NCI-H2081 (cell line): ENCODE measurements at regions not wholly inside any gene's neighbourhood (a gene's known extent, or its start where the extent isn't known, plus 50 kb on each side); places are given as distances from the start of the nearest gene placed in this dataset.
"Not testable (repeated sequence)": the region's sequence is repeated elsewhere in the genome, so short reads cannot be mapped to it uniquely, and the experiment has no call there.

Source experiments
- DNase-seq, 2 experiments: peaks; one replicate each; lab custom pipeline; 2025; lab: John Stamatoyannopoulos, UW

DNA sequence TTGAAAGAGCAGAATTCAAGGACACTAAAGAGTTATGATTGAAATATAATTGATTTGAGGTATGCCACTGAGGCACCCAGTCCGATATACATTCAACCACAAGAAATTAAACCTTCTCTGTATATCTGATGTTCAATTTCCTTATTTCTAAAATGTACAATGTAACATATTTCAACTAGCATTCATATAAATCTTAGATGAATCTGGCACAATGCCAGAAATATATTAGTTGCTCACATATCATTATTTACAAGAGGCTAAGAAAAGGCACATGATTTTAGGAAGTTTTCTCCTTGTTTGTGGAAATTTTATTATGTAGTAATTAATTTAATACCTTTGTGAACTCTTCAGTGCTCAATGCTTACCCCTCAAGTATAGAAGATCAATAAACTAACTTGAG lies 532.3 kb downstream of the KCNA4 start:
- no peak for DNase-seq

GRCh38 chr11:29483831-29484230 lies 533.0 kb downstream of the KCNA4 start:
- DNase-seq, result no peak

DNA sequence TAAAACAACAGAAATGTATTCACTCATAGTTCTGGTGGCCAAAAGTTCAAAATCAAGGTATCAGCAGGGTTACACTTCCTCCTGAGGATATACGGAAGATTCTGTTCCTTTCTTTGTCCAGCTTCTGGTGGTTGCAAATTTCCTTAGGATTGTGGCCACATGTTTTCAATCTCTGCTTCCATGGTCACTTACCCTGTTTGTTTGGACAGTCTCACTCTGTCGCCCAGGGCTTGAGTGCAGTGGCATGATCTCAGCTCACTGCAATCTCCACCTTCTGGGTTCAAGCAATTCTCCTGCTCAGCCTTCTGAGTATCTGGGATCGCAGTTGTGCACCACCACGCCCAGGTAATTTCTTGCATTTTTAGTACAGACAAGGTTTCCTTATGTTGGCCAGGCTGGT lies 534.3 kb downstream of the KCNA4 start:
- DNase-seq, result no peak

DNA sequence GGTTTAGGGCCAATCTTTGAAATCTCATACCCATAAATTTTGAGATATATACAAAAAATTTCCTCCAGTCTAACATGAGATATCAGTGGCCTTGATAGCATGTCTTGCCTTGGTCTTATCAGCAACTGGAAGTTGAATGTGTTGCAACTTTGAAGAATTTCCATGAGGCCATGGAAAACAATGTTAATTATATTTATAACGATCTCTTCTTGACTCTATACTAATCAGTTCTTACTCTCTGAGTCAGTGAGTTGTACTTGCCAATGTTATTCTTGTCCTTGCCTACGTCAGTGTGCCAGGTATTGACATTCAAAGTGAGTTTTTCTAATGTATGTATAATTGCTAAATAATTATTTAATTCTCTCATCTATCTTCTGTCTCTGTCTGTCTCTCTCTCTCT lies 535.1 kb downstream of the KCNA4 start:
- no peak for DNase-seq

GRCh38 chr11:29480981-29481380 lies 535.8 kb downstream of the KCNA4 start:
- no peak for DNase-seq

DNA sequence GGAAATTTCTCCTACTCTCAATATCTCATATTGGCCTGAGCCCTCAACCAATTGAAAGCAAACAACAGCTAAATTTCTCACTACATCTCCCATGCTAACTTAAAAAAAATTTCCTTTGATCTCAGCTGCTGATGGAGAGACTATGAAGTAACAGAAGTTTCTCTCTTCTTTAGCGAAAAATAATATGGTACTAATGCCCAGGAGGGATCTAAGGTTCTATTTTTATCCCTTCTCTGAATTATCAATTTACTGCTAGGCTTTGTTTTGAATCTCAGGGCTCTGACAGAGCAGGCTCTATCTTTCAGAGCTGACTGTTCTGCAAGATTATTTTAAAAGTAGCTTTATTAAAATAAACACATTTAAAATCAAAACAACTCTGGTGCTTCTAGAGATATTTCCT lies 558.6 kb downstream of the KCNA4 start:
- no peak for DNase-seq

GRCh38 chr11:29452146-29452545 lies 564.7 kb downstream of the KCNA4 start:
- DNase-seq, result no peak

DNA sequence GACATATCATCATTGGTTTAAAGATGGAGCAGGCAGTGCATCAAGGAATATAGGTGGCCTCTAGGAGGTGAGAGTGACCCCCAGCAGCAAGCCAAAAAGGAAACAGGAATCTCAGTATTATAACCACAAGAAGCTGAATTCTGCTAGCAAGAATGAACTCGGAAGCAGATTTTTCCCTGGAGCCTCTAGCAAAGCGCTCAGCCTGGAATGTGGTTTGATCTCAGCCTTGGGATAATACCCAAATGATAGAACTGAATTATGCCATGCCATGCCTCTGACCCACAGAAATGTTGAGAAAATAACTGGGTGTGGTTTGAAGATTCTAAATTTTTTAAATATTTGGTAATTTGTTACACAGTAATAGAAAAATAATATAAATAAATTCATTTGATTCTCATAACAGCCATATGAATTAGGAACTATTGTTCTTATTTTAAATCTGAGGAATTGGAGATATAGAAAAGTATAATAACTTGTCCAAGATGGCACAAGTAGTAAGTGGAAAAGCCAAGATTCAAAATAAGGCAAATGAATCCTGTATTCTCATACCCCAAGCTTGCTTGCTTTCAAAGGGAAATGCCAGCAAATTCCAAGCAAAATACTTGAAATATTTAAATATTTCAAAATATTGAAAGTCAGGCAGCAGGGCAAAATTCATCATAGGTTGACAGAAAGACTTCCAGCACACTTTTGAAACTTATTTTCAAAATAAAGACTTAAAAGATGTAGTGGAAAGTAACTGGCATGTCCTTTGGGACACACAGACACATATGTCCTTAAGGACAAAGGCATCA lies 567.4 kb downstream of the KCNA4 start:
- DNase-seq, result no peak

- peak; percentile 14 to 52 for DNase-seq
These were observed 568.5 kb downstream of the KCNA4 start for GRCh38 chr11:29448246-29448877.

DNA sequence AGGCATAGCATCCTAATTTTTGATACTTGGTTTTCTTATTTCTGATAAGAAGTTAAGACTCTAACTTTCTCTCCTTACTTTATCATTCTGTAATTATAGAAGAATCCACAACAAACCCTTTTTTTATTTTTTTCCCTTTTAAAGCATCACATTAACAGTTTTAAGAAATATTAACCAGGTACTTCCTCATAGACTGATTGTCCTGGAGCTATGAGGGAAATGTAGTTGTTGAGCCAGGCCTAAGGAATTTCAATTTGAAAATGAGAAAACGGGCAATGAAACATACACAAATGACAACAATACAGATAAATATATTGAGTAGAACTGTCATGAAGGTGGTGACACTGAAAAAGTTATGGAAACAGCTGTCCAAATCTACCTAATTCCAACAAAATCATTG lies 569.0 kb downstream of the KCNA4 start:
- DNase-seq, result no peak

DNA sequence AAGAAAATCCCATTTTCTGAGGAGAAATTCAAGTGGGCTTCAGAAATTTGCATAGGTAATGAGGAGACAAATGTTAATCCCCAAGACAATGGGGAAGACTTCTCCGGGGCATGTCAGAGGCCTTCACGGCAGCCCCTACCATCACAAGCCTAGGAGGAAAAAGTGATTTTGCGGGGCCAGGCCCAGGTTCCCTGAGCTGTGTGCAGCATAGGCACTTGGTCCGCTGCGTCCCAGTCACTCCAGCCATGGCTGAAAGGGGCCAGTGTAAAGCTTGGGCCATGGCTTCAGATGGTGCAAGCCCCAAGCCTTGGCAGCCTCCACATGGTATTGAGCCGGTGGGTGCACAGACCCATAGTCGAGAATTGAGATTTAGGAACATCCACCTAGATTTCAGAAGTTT lies 570.7 kb downstream of the KCNA4 start:
- no peak for DNase-seq

GRCh38 chr11:29445191-29445590 lies 571.6 kb downstream of the KCNA4 start:
- not testable (repeated sequence) for DNase-seq

DNA sequence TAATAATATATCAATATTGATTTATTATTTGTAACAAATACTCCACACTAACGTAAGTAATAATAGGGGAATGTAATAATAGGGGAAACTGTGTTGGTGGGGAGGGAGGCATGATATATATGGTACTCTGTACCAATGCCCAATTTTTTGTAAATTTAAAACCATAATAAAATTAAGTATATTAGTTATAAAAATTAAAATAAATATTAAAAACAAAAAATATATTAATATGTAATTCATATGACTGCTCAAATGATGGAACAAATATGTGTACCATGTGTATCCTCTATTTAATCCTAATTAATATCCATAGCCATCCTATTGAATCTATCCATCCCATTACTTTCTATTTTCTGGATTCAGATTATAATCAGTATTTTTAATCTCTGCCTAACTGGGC lies 578.0 kb downstream of the KCNA4 start:
- no peak for DNase-seq

- DNase-seq, result no peak
These were observed 581.4 kb downstream of the KCNA4 start for GRCh38 chr11:29435421-29435820.

GRCh38 chr11:29432719-29433325 lies 584.0 kb downstream of the KCNA4 start:
- peak; percentile 7 to 42 for DNase-seq

DNA sequence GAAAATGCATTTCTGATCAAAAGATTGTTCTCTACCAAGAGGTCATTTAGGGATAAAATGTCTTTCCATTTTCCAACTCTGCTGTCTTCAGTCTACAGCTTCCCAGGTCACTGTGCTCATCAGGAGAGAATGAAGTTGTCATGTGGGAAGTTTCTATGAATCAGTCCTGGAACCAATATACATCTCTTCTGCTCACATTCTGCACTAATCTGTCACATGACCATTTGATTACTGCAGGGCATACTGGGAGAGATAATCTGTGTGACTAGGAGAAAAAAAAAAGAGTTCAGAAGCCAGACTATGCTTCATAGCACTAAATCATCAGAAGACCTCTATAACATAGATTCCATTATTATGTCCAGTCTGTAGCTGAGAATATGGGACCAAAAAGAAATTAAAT lies 611.5 kb downstream of the KCNA4 start:
- DNase-seq, result no peak

DNA sequence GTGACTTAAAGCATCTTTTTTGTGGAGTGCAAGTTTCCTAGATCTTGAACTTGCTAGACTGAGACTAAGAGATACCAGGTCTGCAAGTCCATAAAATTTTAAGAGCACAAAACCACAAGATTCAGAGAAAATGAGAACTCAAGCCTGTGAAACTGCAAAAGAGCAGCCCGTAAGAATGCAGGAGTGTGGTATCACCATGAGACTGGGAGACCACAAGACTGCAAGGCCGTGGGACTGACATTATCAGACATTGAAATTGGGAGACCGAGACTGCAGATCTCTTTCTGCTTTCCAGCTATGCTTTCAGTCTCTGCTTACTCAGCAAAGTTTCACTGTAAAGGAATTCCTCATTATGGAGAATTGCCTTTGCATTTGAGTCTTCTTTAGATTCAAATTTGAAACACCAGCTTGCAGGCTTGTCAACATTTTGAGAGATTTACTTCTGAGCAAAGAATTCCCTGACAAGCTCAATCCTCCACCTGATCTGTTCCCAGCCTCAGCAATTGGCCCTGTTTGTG lies 621.2 kb downstream of the KCNA4 start:
- no peak for DNase-seq

DNA sequence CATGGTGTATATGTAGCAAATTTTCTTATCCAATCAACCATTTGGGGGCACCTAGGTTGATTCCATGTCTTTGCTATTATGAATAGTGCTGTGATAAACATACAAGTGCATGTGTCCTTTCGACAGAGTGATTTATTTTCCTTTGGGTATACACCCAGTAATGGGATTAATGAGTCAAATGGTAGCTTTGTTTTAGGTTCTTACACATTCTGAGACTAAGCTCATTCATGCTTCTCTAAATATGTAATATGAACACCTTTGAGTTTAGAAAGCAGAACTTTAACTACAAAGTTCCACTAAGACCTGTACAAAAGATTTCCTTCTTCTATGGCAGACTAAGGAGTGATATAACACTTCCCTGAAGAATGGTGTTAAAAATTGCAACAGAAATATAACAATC lies 627.0 kb downstream of the KCNA4 start:
- no peak for DNase-seq

GRCh38 chr11:29373725-29374124 lies 643.1 kb downstream of the KCNA4 start:
- DNase-seq, result no peak

DNA sequence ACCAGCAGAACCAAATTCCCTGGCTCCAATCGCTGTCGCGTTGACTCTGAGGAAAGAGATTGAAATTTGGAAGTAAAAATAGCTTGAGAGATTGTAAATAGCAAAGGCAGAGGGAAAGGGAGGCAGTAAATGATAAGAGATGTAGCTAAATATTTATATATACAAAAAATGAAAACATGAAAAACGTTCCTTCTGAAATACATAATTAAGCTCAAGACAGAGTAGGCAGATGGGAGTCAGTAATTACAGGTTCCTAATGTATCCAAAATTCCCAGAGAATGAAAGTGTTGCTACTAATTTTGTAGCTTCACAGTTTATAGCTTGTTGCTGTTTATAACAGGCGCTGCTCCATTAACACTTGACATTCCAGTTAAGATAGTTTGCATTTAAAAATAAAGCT lies 648.7 kb downstream of the KCNA4 start:
- DNase-seq, result no peak

DNA sequence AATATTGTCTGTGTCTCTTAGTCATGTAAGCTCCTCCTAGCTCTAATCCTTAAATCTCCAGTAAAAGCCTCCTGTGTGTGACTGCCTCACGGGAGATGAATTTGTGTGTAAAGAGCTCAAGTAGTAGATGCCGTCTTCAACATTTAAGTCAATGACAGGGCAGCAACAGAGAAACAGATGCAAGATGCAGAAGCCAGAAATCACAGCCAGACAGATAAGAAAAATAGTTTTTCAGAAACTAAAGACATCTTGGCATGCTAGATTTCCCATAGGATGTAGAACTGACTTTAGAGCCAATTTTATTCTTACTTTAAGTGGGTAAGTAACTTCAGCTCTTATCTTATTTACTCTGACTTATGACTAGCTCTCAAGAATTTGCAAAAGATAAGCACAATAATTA lies 652.8 kb downstream of the KCNA4 start:
- no peak for DNase-seq

GRCh38 chr11:29361369-29361768 lies 655.5 kb downstream of the KCNA4 start:
- no peak for DNase-seq

DNA sequence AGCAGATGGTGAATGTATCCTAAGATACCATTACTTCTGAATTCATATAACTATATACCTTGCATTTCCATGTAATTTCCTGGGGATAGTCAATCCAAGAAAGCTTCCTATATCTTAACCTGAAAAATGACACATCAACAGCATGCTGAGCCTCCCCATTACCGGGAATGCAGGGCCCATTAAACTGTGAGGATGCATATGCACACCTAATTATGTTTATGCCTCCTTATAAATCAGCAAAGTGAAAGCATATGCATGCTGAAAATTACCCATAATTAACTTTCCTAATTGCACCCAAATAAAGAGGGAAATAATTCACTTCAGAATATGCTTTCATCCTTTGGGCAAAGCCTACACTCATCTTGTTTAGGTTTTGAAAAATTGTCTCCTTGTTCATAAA lies 663.0 kb downstream of the KCNA4 start:
- DNase-seq, result peak in 1 of 2 experiments; percentile 53
